B cell (primary cell): ENCODE measurements at regions not wholly inside any gene's neighbourhood (a gene's known extent, or its start where the extent isn't known, plus 50 kb on each side); places are given as distances from the start of the nearest gene placed in this dataset.

ENCODE experiments used
- ATAC-seq: fragments of 200-7000 bp; cut with Tn5 transposase; one replicate; pipeline ENCODE4 v1.10.0; 2021; ENCODE audit warnings: low read depth, mild to moderate bottlenecking, moderate number of reproducible peaks, moderate library complexity
- CTCF ChIA-PET: fragments of 350-600 bp; sonication (Branson Sonifier 250); formaldehyde crosslinking; loops from one replicate; lab custom pipeline; 2021; ENCODE audit warnings: antibody characterized with exemption, inconsistent platforms; lab: Charles Lee
- POLR2A ChIA-PET: fragments of 350-600 bp; sonication (Branson Sonifier 250); formaldehyde crosslinking; loops from one replicate; lab custom pipeline; 2021; ENCODE audit warnings: antibody characterized with exemption; lab: Charles Lee
- DNase-seq: peaks from one replicate; pipeline ENCODE4 v3.0.0; 2013
- H2AFZ ChIP-seq: 2 replicates; pipeline ENCODE4 v1.6.1; 2012; ENCODE audit warnings: mild to moderate bottlenecking, low read depth, low read length; ENCODE audit not compliant: insufficient read depth, poor library complexity, severe bottlenecking
- H3K27ac ChIP-seq, 2 donors: 1 replicate in 1 of 2; 2 replicates in 1 of 2; pipeline ENCODE4 v1.5.1; 2012 to 2013; ENCODE audit warnings: low read length in 2 of 2, mild to moderate bottlenecking in 2 of 2, moderate library complexity in 1 of 2
- H3K27me3 ChIP-seq, 4 experiments: fragments of 200-600 bp in 1 of 4; sonication (generic) in 1 of 4; replicated peaks in 1 of 4; 1 replicate in 2 of 4; 2 replicates in 2 of 4; pipeline versions ENCODE4 v1.6.1 to v1.7.0; 2013 to 2016; ENCODE audit warnings: low read length in 3 of 4, mild to moderate bottlenecking in 2 of 4, mixed read lengths in 1 of 4, moderate library complexity in 1 of 4; ENCODE audit not compliant: insufficient read depth in 4 of 4, control insufficient read depth in 3 of 4; ENCODE audit errors: control extremely low read depth in 1 of 4
- H3K36me3 ChIP-seq, 2 experiments: replicated peaks in 1 of 2; 1 replicate in 1 of 2; 2 replicates in 1 of 2; pipeline versions ENCODE4 v1.6.1 to v1.7.1; 2013; ENCODE audit warnings: low read length in 1 of 2; ENCODE audit not compliant: insufficient read depth in 2 of 2, control insufficient read depth in 1 of 2; ENCODE audit errors: control extremely low read depth in 1 of 2, extremely low read depth in 1 of 2
- H3K4me1 ChIP-seq, 2 donors: fragments of 200-600 bp in 1 of 2; sonication (generic) in 1 of 2; 1 replicate in 1 of 2; 2 replicates in 1 of 2; pipeline versions ENCODE4 v1.5.1 to v1.6.1; 2013 to 2017; ENCODE audit warnings: low read length in 2 of 2; ENCODE audit not compliant: control insufficient read depth in 2 of 2, insufficient read depth in 2 of 2
- H3K4me2 ChIP-seq: replicated peaks from 2 replicates; pipeline ENCODE3; 2012; ENCODE audit warnings: mild to moderate bottlenecking, low read depth, low read length; ENCODE audit not compliant: poor library complexity, severe bottlenecking
- H3K4me3 ChIP-seq, 5 experiments: fragments of 200-600 bp in 1 of 5; sonication (generic) in 1 of 5; 1 replicate in 3 of 5; 2 replicates in 2 of 5; pipeline versions ENCODE4 v1.5.1 to v1.7.0; 2011 to 2016; ENCODE audit warnings: low read length in 4 of 5, mild to moderate bottlenecking in 4 of 5, low read depth in 2 of 5, control low read depth in 1 of 5, moderate library complexity in 1 of 5; ENCODE audit not compliant: insufficient read depth in 1 of 5; ENCODE audit errors: control extremely low read depth in 1 of 5, extremely low read depth in 1 of 5
- H3K79me2 ChIP-seq: fragments of 200-600 bp; sonication (generic); one replicate; pipeline ENCODE4 v1.6.0; 2016; ENCODE audit warnings: low read length; ENCODE audit not compliant: control insufficient read depth, insufficient read depth
- H3K9ac ChIP-seq: fragments of 200-600 bp; sonication (generic); 2 replicates; pipeline ENCODE4 v1.6.1; 2017; ENCODE audit warnings: mild to moderate bottlenecking, low read length, moderate library complexity
- H3K9me3 ChIP-seq, 3 donors: one replicate each; pipeline versions ENCODE4 v1.6.1 to v1.7.1; 2013; ENCODE audit warnings: low read length in 2 of 3; ENCODE audit not compliant: control insufficient read depth in 2 of 3, insufficient read depth in 1 of 3; ENCODE audit errors: control extremely low read depth in 1 of 3
- H4K20me1 ChIP-seq: 2 replicates; pipeline ENCODE4 v1.6.0; 2012; ENCODE audit warnings: mild to moderate bottlenecking, low read length; ENCODE audit not compliant: insufficient read depth, control insufficient read depth, poor library complexity, severe bottlenecking
- H3K27ac Mint-ChIP-seq: one replicate; pipeline ENCODE4 v1.8.0; 2021; ENCODE audit warnings: mixed read lengths
- H3K27me3 Mint-ChIP-seq: one replicate; pipeline ENCODE4 v1.8.0; 2021; ENCODE audit warnings: mixed read lengths
- H3K4me1 Mint-ChIP-seq: one replicate; pipeline ENCODE4 v1.8.0; 2021; ENCODE audit warnings: mixed read lengths
- H3K4me3 Mint-ChIP-seq: one replicate; pipeline ENCODE4 v1.8.0; 2021; ENCODE audit warnings: mixed read lengths
- H3K9me3 Mint-ChIP-seq: one replicate; pipeline ENCODE4 v1.8.0; 2022; ENCODE audit warnings: mixed read lengths; ENCODE audit not compliant: insufficient read depth
- EZH2 ChIP-seq: IDR thresholded peaks from 2 replicates; pipeline ENCODE4 v1.6.1; 2012; ENCODE audit warnings: borderline replicate concordance, low read depth, mild to moderate bottlenecking, moderate library complexity, low read length; ENCODE audit not compliant: insufficient read depth, poor library complexity, severe bottlenecking
- WGBS: methylation state at CpG from one replicate; pipeline ENCODE4 v1.1.5; 2013; ENCODE audit warnings: missing lambda C conversion rate; ENCODE audit not compliant: insufficient coverage; 5-methylcytosine and 5-hydroxymethylcytosine counted together
- intact Hi-C: fragments of 100-400 bp; cut with micrococcal nuclease; formaldehyde crosslinking; loops from one replicate; pipeline ENCODE4 v1.10.0; 2022
- TF ChIP-seq, protein P1 (sequence below): fragments of 200-600 bp; IDR thresholded peaks from one replicate; pipeline ENCODE4 v1.8.0; 2022; ENCODE audit warnings: antibody characterized with exemption, mild to moderate bottlenecking

DNA sequence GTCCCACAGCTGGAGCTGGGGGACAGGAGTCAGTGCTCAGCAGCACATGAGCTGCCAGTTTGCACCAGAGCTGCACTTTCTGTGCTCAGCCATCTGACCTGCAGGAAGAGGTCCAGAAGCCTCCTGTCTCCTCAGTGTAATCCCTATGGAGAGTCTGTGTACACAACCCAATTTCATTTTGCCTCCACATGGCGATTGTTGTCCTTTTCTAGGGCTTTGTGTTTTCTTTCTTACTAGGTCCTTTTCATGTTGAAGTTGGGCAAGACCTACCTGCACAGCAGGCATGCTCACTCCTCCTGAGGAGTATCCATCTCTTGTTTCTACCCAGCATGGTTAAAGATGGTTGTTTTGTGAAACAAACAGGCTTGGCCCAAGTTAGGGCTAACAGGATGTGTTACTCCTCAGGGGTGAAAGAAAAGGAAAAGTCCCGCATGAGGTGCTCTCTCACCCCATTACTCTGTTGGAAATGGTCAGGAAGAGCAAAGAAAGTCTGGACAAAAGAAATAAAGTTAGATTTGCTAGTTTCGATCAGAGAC lies 273.0 kb downstream of the TMEM167A start:
- ATAC-seq (no peak), DNase-seq (no peak)
- no peaks in the 10 kb centered on the region for H3K9me3 ChIP-seq
- H3K4me1 ChIP-seq: no peaks in the 10 kb centered on the region
- ChIA-PET POLR2A (no interaction called here), CTCF (no interaction called here)
- H3K4me3 ChIP-seq: no peak overlapping the region
- H4K20me1 ChIP-seq: no peaks in the 10 kb centered on the region
- WGBS: no CpG with 5 or more reads among the region's 3 CpGs
- H3K27ac ChIP-seq: no peak overlapping the region
- Mint-ChIP-seq H3K9me3 (no peaks in the 10 kb centered on the region), H3K27ac (no peak overlapping the region), H3K4me3 (no peak overlapping the region), H3K27me3 (no peaks in the 10 kb centered on the region), H3K4me1 (peaks cover 2% of the 10 kb centered on the region)
- H3K9ac ChIP-seq: no peak overlapping the region
- H3K36me3 ChIP-seq: no peaks in the 10 kb centered on the region
- H3K27me3 ChIP-seq: no peaks in the 10 kb centered on the region
- TF ChIP-seq EZH2: no peak
- TF ChIP-seq, protein P1, sequence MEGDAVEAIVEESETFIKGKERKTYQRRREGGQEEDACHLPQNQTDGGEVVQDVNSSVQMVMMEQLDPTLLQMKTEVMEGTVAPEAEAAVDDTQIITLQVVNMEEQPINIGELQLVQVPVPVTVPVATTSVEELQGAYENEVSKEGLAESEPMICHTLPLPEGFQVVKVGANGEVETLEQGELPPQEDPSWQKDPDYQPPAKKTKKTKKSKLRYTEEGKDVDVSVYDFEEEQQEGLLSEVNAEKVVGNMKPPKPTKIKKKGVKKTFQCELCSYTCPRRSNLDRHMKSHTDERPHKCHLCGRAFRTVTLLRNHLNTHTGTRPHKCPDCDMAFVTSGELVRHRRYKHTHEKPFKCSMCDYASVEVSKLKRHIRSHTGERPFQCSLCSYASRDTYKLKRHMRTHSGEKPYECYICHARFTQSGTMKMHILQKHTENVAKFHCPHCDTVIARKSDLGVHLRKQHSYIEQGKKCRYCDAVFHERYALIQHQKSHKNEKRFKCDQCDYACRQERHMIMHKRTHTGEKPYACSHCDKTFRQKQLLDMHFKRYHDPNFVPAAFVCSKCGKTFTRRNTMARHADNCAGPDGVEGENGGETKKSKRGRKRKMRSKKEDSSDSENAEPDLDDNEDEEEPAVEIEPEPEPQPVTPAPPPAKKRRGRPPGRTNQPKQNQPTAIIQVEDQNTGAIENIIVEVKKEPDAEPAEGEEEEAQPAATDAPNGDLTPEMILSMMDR: no peak
- no peak overlapping the region for H2AFZ ChIP-seq
- no peaks in the 10 kb centered on the region for H3K79me2 ChIP-seq
- no peak overlapping the region for H3K4me2 ChIP-seq
- intact Hi-C loops: no loop called here

DNA sequence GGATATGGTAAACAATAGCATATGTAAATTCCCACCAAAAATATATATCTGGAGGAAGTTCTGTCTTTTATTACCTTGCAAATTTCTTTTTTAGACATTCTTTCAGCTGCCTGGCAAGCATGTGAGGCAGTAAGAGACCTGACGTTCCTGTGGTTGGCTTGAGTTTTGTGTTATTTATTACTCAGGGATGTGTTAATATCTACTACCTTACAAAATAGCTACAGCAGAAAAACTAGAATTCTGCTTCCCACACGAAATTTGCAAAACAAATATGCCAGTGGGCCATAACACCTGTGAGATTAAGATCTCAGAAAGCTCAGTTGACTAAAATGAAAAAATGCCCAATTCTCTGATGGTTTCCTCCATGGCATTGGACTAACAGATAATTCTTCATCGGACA lies 274.2 kb downstream of the TMEM167A start:
- Histone ChIP-seq H3K4me1 (no peaks in the 10 kb centered on the region), H2AFZ (no peak overlapping the region), H3K4me2 (no peak overlapping the region), H3K79me2 (no peaks in the 10 kb centered on the region), H3K27me3 (no peaks in the 10 kb centered on the region), H3K36me3 (no peaks in the 10 kb centered on the region), H3K9me3 (no peaks in the 10 kb centered on the region), H3K9ac (no peak overlapping the region), H3K4me3 (no peak overlapping the region), H3K27ac (no peak overlapping the region), H4K20me1 (no peaks in the 10 kb centered on the region)
- no peak for ATAC-seq
- no peak overlapping the region for H3K4me3 Mint-ChIP-seq
- no peak for TF ChIP-seq EZH2
- ChIA-PET POLR2A (no interaction called here), CTCF (no interaction called here)
- H3K27ac Mint-ChIP-seq: no peak overlapping the region
- H3K27me3 Mint-ChIP-seq: no peaks in the 10 kb centered on the region
- DNase-seq: no peak
- intact Hi-C loops: no loop called here
- H3K9me3 Mint-ChIP-seq: no peaks in the 10 kb centered on the region
- H3K4me1 Mint-ChIP-seq: peaks cover 2% of the 10 kb centered on the region
- 60% methylated on average over 1 of the region's 3 CpGs for WGBS
